RPMI8226 (cell line): ENCODE measurements at regions not wholly inside any gene's neighbourhood (a gene's known extent, or its start where the extent isn't known, plus 50 kb on each side); places are given as distances from the start of the nearest gene placed in this dataset.

Experiments used
- DNase-seq: peaks from one replicate; pipeline ENCODE4 v3.0.0-alpha.2; 2015

- DNase-seq = no peak
Observed at GRCh38 chr16:86777381-86777946, 199.1 kb downstream of the FOXL1 start.

GRCh38 chr16:86778108-86778745 lies 199.9 kb downstream of the FOXL1 start:
- no peak for DNase-seq

GRCh38 chr16:86778978-86779377 lies 200.6 kb downstream of the FOXL1 start:
- DNase-seq = no peak

- DNase-seq = no peak
Observed at GRCh38 chr16:86781046-86781445, 202.7 kb downstream of the FOXL1 start.

DNA sequence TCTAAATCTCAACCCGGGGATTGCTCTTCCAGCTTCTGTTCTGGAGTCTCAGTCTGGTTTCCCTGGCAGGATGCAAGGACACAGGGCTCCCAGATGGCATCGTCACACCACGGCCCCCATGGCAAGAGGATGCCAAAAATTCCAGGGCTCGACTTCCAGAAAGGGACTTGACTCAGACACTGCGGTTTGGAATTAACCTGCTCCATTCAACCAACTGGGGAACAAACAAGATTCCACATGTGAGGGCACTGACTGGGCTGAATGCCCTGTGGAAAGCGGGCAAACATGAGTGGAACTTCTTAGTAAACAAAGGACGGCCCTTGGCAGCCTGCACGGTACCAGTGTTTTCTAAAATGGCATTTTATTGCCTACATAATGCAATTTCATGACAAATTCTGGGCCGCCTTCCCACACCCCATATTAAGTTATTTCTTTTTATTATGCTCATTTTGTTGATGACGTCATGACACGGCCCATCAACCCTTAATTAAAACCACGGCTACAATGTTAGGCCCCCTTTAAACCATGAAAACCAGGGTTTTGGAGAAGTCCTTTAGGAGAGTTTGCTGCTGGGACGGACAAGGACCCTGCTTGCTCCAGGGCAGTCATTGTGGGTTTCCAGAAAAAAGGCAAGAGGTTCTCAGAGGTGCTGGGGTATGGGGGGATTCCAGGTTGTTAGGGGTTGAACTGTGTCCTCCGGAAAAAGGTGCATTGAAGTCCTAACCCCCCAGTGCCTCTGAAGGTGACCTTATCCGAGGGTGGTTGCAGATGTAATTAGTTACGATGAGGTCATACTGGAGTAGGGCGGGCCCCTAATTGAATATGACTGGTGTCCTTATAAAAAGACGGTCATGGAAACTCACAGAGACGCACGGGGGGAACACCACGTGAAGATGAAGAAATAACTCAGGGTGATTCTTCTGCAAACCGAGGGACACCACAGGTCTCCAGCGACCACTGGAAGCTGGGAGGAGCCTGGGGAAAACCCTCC lies 205.6 kb downstream of the FOXL1 start:
- no peak for DNase-seq

DNA sequence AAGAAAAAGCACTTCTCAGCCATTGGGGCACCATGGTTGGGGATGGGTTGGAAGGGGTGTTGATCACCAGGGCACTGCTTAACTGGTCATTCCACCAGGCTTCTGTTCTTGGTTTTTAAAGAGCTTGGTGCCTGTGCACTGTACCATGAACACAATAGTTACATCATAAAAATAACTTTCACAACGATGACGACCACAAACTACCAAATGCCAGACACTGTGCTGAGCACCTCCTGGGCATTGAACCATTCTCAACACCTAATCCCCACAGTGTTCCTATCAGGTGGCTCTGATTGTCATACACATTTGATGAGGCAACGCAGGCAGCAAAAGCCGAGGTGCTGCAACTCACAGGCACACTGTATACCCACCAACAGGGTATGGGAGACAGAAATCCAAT lies 208.0 kb downstream of the FOXL1 start:
- no peak for DNase-seq

DNA sequence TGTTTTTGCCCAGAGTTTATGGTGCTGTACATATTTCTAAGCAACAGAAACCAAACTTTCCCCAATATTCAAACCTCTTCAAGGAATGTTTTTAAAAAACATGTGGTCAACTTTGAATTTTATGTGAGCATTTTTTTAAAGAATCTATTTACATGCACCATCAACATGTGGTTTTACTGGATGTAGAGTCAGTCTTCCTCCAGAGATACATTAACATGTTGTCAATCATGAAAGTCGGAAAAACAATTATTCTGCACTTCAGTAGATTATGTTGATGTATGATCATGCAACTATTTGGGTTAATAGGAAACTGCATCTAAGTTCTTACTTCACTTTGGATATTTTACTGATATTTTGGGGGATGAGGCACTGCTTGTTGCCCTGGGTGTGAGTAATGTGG lies 208.6 kb downstream of the FOXL1 start:
- no peak for DNase-seq

- no peak for DNase-seq
Observed at GRCh38 chr16:86787538-86787937, 209.2 kb downstream of the FOXL1 start.

GRCh38 chr16:86789621-86790051 lies 211.3 kb downstream of the FOXL1 start:
- DNase-seq = no peak

DNA sequence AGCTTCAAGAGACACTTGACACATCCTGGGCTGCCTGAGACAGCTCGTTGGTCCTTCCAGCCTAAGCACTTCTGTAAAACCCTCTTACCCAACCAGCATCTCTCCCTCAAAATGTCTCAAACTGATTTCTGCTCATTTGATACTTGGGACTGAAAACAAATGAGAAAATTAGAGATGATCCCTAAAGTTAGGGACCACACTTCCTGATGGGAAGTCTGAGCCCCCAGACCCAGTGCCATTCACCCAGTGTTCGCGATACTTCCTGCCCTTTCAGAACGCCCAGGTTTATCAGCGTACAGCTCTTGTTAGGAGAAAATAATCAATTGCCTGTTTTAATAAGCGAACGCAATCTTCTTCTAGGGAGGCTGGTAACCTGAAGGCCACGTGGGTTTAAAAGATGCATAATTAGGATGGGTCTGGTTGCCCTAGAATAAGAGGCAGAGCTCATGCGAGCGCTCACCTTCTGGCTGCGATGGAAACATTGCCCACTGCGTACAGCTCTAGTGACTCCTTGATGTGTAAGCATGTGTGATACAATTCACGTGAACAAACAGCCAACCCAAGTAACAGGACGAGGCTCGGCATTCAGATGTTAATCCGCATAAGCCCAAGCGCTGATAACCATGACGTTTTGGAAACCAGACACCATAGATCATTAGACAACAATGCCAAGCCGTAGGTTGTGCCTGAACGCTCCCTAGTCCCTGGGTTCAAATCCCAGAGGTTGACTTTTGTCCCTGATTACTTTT lies 213.1 kb downstream of the FOXL1 start:
- DNase-seq = no peak

DNA sequence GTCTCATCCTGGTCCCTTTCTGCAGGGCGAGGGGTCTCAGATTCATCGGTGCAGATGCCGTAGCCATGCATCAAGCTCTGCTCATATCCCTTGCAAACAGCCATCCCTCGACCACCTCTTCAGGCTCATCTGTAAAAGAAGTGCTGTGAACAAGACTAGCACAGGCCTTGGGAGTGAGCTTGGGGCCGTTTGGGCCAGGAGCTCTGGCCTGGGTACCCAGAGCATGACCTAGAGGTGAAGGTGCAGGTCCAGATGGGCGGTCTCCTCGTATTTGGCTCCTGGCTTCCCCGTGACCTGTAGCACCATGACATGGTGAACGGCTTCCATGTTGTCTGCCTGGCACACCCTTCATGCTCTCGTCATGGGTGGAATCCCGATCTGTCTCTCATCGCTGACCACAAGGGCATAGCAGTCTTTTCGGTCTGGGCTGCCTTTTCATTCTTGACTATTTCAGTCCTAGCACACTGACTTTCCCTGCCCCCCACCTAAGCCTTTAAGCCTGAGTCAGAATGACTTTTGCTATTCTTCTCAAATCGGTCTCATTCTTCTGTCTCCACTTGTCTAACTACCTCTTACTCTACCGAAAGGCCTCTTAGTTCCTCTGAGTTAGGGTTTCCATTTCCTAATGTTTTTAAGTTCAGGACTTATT lies 216.0 kb downstream of the FOXL1 start:
- DNase-seq = no peak

DNA sequence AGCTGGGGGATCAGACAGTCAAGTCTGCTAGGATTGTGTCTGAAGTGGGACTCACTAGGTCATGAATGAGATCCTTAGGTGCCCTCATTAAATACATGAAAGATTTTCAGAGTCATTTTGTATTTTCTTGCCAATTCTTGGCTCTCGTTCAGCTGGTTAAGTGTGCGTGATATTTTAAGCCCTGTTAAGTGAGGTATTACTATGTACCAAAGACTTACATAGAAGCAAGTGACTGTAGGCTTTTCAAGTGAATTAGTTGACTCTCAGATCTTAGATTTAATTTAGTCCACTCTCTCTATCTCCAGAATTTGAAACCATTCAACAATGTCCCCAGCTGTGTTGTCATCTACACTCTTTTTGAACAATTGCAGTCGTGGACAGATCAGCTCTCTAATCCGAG lies 219.4 kb downstream of the FOXL1 start:
- no peak for DNase-seq

- DNase-seq = no peak
Observed at GRCh38 chr16:86798247-86799041, 220.1 kb downstream of the FOXL1 start.

DNA sequence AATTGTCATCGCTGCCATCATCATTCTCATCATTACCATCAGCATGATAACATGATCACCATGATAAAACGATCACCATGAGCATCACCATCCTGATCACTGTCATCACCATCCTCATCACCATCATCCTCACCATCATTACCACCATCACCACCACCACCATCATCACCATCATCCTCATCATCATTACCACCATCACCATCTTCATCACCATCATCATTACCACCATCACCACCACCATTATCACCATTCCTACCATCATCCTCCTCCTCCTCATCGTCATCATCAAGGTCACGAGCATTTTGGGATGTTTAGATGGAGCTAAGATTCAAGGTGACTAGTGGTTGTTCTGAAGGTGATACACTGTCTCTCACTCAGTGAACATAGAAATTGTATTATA lies 221.0 kb downstream of the FOXL1 start:
- no peak for DNase-seq

DNA sequence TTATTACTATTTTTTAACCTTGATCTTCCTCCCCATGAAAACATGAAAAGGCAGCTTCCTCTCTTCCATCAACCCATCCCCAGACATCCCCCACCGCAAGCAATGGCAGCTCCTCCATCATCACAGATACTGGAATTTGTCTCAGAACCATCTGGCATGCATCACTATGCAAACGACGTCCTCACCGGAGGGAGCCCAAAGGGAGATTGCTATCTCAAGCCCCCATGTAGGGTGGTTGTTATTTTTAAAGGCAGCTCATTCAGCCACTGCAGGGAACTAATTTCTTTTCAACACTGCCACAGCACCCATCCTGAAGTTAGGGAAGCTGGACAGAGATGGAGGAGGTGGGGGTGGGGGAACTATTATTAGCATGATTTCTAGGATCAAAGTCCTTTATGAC lies 222.5 kb downstream of the FOXL1 start:
- no peak for DNase-seq

- DNase-seq = no peak
Observed at GRCh38 chr16:86802013-86802412, 223.7 kb downstream of the FOXL1 start.

- no peak for DNase-seq
Observed at GRCh38 chr16:86805188-86805587, 226.8 kb downstream of the FOXL1 start.

GRCh38 chr16:86806181-86806837 lies 228.0 kb downstream of the FOXL1 start:
- DNase-seq = no peak

DNA sequence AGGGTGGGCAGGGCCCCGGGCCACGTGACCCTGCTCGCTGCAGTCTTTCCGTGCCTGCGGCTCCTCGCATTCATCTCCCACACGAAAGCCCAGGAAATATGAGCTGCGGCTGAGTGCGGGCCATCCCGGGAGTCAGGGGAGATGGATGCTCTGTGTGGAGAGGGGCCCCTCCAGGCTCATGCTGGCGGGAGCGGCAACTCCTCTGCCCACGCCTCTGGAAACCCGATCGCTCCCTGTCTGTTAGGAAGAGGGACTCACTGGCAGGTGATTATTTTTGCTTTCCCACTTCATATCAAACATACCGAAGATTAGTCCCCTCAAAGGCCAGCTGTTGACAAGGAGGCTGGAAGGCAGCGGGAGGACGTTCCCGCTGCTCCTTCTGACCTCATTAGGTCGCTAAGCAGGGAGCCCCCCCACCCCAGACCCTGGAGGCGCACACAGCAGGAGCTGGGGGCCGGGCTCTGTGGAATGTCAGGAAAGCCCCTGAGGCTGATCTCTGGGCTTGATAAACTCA lies 228.5 kb downstream of the FOXL1 start:
- no peak for DNase-seq

DNA sequence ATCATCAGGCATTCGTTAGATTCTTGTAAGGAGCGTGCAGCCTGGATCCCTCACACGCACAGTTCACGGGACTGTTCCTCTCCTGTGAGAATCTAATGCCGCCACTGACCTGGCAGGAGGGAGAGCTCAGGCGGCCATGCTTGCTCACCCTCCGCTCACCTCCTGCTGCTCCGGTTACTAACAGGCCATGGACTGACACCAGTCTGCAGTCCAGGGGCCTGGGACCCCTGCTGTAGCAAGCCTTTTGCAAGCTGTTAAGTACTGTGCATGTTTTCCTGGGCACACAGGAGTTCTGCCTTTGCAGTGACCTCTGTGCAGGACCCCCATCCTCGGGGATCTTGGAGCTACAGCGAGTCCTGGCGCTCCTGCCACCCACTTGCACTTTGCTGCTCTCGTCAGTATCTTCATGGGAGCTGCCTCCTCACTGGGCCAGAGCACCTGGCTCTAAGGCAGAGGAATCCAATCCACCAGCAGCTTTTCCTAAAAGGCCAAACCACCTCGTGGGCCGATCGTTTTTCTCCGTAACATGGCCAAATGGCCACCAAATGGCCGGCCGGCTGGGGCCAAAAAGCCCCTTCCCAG lies 230.6 kb downstream of the FOXL1 start:
- no peak for DNase-seq
